Astrocyte of the spinal cord (primary cell): ENCODE measurements at regions not wholly inside any gene's neighbourhood (a gene's known extent, or its start where the extent isn't known, plus 50 kb on each side); places are given as distances from the start of the nearest gene placed in this dataset.
"Not testable (repeated sequence)": the region's sequence is repeated elsewhere in the genome, so short reads cannot be mapped to it uniquely, and the experiment has no call there.

ENCODE experiments used
- DNase-seq: peaks from one replicate; pipeline ENCODE4 v3.0.0; 2011; ENCODE audit warnings: low read depth, low spot score
- H3K4me3 ChIP-seq: 2 replicates; pipeline ENCODE4 v1.5.1; 2011; ENCODE audit warnings: low read depth, mild to moderate bottlenecking, low read length, moderate library complexity
- CTCF ChIP-seq: IDR thresholded peaks from 2 replicates; pipeline ENCODE4 v1.5.1; 2012; ENCODE audit warnings: low read depth, mild to moderate bottlenecking, low read length, inconsistent platforms
- in situ Hi-C: cut with HindIII; loops from 2 replicates; pipeline ENCODE4 v1.10.0; 2017; ENCODE audit warnings: low sequenced_read_pairs

GRCh38 chr19:20470345-20471135 is 95.0 kb downstream of the ZNF737 start:
- no peak for TF ChIP-seq CTCF
- H3K4me3 ChIP-seq = no peak overlapping the region
- in situ Hi-C loops = no loop called here
- DNase-seq = no peak

GRCh38 chr19:20466638-20466990 is 99.0 kb downstream of the ZNF737 start:
- in situ Hi-C loops, H3K4me3 ChIP-seq, DNase-seq: not testable (repeated sequence)

- in situ Hi-C loops, H3K4me3 ChIP-seq, DNase-seq: not testable (repeated sequence)
These were observed 99.5 kb downstream of the ZNF737 start for GRCh38 chr19:20465922-20466637.

GRCh38 chr19:20453425-20453935 is 112.1 kb downstream of the ZNF737 start:
- TF ChIP-seq CTCF = no peak
- no peak for DNase-seq
- in situ Hi-C loops = no loop called here
- no peak overlapping the region for H3K4me3 ChIP-seq

GRCh38 chr19:20444202-20444885 is 121.2 kb downstream of the ZNF737 start:
- DNase-seq = no peak
- in situ Hi-C loops = no loop called here
- no peak overlapping the region for H3K4me3 ChIP-seq
- no peak for TF ChIP-seq CTCF

GRCh38 chr19:20432266-20432842 is 133.2 kb downstream of the ZNF737 start:
- DNase-seq, in situ Hi-C loops, H3K4me3 ChIP-seq: not testable (repeated sequence)

- no peak for DNase-seq
These were observed 133.8 kb downstream of the ZNF737 start for GRCh38 chr19:20431826-20432225.

More at GRCh38 chr19:20431826-20432225, 133.8 kb downstream of the ZNF737 start:
- in situ Hi-C loops = no loop called here
- no peak overlapping the region for H3K4me3 ChIP-seq
- no peak for TF ChIP-seq CTCF
